B cell (primary cell): ENCODE measurements at regions not wholly inside any gene's neighbourhood (a gene's known extent, or its start where the extent isn't known, plus 50 kb on each side); places are given as distances from the start of the nearest gene placed in this dataset.

Experiments used
- ATAC-seq: fragments of 200-7000 bp; cut with Tn5 transposase; one replicate; pipeline ENCODE4 v1.10.0; 2021; ENCODE audit warnings: low read depth, mild to moderate bottlenecking, moderate number of reproducible peaks, moderate library complexity
- CTCF ChIA-PET: fragments of 350-600 bp; sonication (Branson Sonifier 250); formaldehyde crosslinking; loops from one replicate; lab custom pipeline; 2021; ENCODE audit warnings: antibody characterized with exemption, inconsistent platforms; lab: Charles Lee
- POLR2A ChIA-PET: fragments of 350-600 bp; sonication (Branson Sonifier 250); formaldehyde crosslinking; loops from one replicate; lab custom pipeline; 2021; ENCODE audit warnings: antibody characterized with exemption; lab: Charles Lee
- DNase-seq: peaks from one replicate; pipeline ENCODE4 v3.0.0; 2013
- H2AFZ ChIP-seq: 2 replicates; pipeline ENCODE4 v1.6.1; 2012; ENCODE audit warnings: mild to moderate bottlenecking, low read depth, low read length; ENCODE audit not compliant: insufficient read depth, poor library complexity, severe bottlenecking
- H3K27ac ChIP-seq, 2 donors: 1 replicate in 1 of 2; 2 replicates in 1 of 2; pipeline ENCODE4 v1.5.1; 2012 to 2013; ENCODE audit warnings: low read length in 2 of 2, mild to moderate bottlenecking in 2 of 2, moderate library complexity in 1 of 2
- H3K27me3 ChIP-seq, 4 experiments: fragments of 200-600 bp in 1 of 4; sonication (generic) in 1 of 4; replicated peaks in 1 of 4; 1 replicate in 2 of 4; 2 replicates in 2 of 4; pipeline versions ENCODE4 v1.6.1 to v1.7.0; 2013 to 2016; ENCODE audit warnings: low read length in 3 of 4, mild to moderate bottlenecking in 2 of 4, mixed read lengths in 1 of 4, moderate library complexity in 1 of 4; ENCODE audit not compliant: insufficient read depth in 4 of 4, control insufficient read depth in 3 of 4; ENCODE audit errors: control extremely low read depth in 1 of 4
- H3K36me3 ChIP-seq, 2 experiments: replicated peaks in 1 of 2; 1 replicate in 1 of 2; 2 replicates in 1 of 2; pipeline versions ENCODE4 v1.6.1 to v1.7.1; 2013; ENCODE audit warnings: low read length in 1 of 2; ENCODE audit not compliant: insufficient read depth in 2 of 2, control insufficient read depth in 1 of 2; ENCODE audit errors: control extremely low read depth in 1 of 2, extremely low read depth in 1 of 2
- H3K4me1 ChIP-seq, 2 donors: fragments of 200-600 bp in 1 of 2; sonication (generic) in 1 of 2; 1 replicate in 1 of 2; 2 replicates in 1 of 2; pipeline versions ENCODE4 v1.5.1 to v1.6.1; 2013 to 2017; ENCODE audit warnings: low read length in 2 of 2; ENCODE audit not compliant: control insufficient read depth in 2 of 2, insufficient read depth in 2 of 2
- H3K4me2 ChIP-seq: replicated peaks from 2 replicates; pipeline ENCODE3; 2012; ENCODE audit warnings: mild to moderate bottlenecking, low read depth, low read length; ENCODE audit not compliant: poor library complexity, severe bottlenecking
- H3K4me3 ChIP-seq, 5 experiments: fragments of 200-600 bp in 1 of 5; sonication (generic) in 1 of 5; 1 replicate in 3 of 5; 2 replicates in 2 of 5; pipeline versions ENCODE4 v1.5.1 to v1.7.0; 2011 to 2016; ENCODE audit warnings: low read length in 4 of 5, mild to moderate bottlenecking in 4 of 5, low read depth in 2 of 5, control low read depth in 1 of 5, moderate library complexity in 1 of 5; ENCODE audit not compliant: insufficient read depth in 1 of 5; ENCODE audit errors: control extremely low read depth in 1 of 5, extremely low read depth in 1 of 5
- H3K79me2 ChIP-seq: fragments of 200-600 bp; sonication (generic); one replicate; pipeline ENCODE4 v1.6.0; 2016; ENCODE audit warnings: low read length; ENCODE audit not compliant: control insufficient read depth, insufficient read depth
- H3K9ac ChIP-seq: fragments of 200-600 bp; sonication (generic); 2 replicates; pipeline ENCODE4 v1.6.1; 2017; ENCODE audit warnings: mild to moderate bottlenecking, low read length, moderate library complexity
- H3K9me3 ChIP-seq, 3 donors: one replicate each; pipeline versions ENCODE4 v1.6.1 to v1.7.1; 2013; ENCODE audit warnings: low read length in 2 of 3; ENCODE audit not compliant: control insufficient read depth in 2 of 3, insufficient read depth in 1 of 3; ENCODE audit errors: control extremely low read depth in 1 of 3
- H4K20me1 ChIP-seq: 2 replicates; pipeline ENCODE4 v1.6.0; 2012; ENCODE audit warnings: mild to moderate bottlenecking, low read length; ENCODE audit not compliant: insufficient read depth, control insufficient read depth, poor library complexity, severe bottlenecking
- H3K27ac Mint-ChIP-seq: one replicate; pipeline ENCODE4 v1.8.0; 2021; ENCODE audit warnings: mixed read lengths
- H3K27me3 Mint-ChIP-seq: one replicate; pipeline ENCODE4 v1.8.0; 2021; ENCODE audit warnings: mixed read lengths
- H3K4me1 Mint-ChIP-seq: one replicate; pipeline ENCODE4 v1.8.0; 2021; ENCODE audit warnings: mixed read lengths
- H3K4me3 Mint-ChIP-seq: one replicate; pipeline ENCODE4 v1.8.0; 2021; ENCODE audit warnings: mixed read lengths
- H3K9me3 Mint-ChIP-seq: one replicate; pipeline ENCODE4 v1.8.0; 2022; ENCODE audit warnings: mixed read lengths; ENCODE audit not compliant: insufficient read depth
- EZH2 ChIP-seq: IDR thresholded peaks from 2 replicates; pipeline ENCODE4 v1.6.1; 2012; ENCODE audit warnings: borderline replicate concordance, low read depth, mild to moderate bottlenecking, moderate library complexity, low read length; ENCODE audit not compliant: insufficient read depth, poor library complexity, severe bottlenecking
- WGBS: methylation state at CpG from one replicate; pipeline ENCODE4 v1.1.5; 2013; ENCODE audit warnings: missing lambda C conversion rate; ENCODE audit not compliant: insufficient coverage; 5-methylcytosine and 5-hydroxymethylcytosine counted together
- intact Hi-C: fragments of 100-400 bp; cut with micrococcal nuclease; formaldehyde crosslinking; loops from one replicate; pipeline ENCODE4 v1.10.0; 2022
- TF ChIP-seq, protein P1 (sequence below): fragments of 200-600 bp; IDR thresholded peaks from one replicate; pipeline ENCODE4 v1.8.0; 2022; ENCODE audit warnings: antibody characterized with exemption, mild to moderate bottlenecking

- Histone ChIP-seq H3K9me3 (peaks cover 0 to 6% (median 0%) of the 10 kb centered on the region in 3 donors), H3K4me1 (no peaks in the 10 kb centered on the region), H3K4me3 (no peak overlapping the region), H2AFZ (no peak overlapping the region), H3K4me2 (no peak overlapping the region), H3K27ac (no peak overlapping the region), H3K36me3 (no peaks in the 10 kb centered on the region), H3K27me3 (no peaks in the 10 kb centered on the region), H3K79me2 (no peaks in the 10 kb centered on the region), H4K20me1 (no peaks in the 10 kb centered on the region), H3K9ac (no peak overlapping the region)
- Mint-ChIP-seq H3K27ac (no peak overlapping the region), H3K4me1 (no peaks in the 10 kb centered on the region), H3K27me3 (no peaks in the 10 kb centered on the region), H3K9me3 (peaks cover 5% of the 10 kb centered on the region), H3K4me3 (no peak overlapping the region)
- no CpG with 5 or more reads among the region's 2 CpGs for WGBS
- DNase-seq (no peak), ATAC-seq (no peak)
- CTCF ChIA-PET, result no interaction called here
- POLR2A ChIA-PET, result no interaction called here
- intact Hi-C loops, result no loop called here
- TF ChIP-seq, protein P1, sequence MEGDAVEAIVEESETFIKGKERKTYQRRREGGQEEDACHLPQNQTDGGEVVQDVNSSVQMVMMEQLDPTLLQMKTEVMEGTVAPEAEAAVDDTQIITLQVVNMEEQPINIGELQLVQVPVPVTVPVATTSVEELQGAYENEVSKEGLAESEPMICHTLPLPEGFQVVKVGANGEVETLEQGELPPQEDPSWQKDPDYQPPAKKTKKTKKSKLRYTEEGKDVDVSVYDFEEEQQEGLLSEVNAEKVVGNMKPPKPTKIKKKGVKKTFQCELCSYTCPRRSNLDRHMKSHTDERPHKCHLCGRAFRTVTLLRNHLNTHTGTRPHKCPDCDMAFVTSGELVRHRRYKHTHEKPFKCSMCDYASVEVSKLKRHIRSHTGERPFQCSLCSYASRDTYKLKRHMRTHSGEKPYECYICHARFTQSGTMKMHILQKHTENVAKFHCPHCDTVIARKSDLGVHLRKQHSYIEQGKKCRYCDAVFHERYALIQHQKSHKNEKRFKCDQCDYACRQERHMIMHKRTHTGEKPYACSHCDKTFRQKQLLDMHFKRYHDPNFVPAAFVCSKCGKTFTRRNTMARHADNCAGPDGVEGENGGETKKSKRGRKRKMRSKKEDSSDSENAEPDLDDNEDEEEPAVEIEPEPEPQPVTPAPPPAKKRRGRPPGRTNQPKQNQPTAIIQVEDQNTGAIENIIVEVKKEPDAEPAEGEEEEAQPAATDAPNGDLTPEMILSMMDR, result no peak
- no peak for TF ChIP-seq EZH2
Measured at GRCh38 chr2:35246702-35247101, 1108.9 kb upstream of the CRIM1 start.

DNA sequence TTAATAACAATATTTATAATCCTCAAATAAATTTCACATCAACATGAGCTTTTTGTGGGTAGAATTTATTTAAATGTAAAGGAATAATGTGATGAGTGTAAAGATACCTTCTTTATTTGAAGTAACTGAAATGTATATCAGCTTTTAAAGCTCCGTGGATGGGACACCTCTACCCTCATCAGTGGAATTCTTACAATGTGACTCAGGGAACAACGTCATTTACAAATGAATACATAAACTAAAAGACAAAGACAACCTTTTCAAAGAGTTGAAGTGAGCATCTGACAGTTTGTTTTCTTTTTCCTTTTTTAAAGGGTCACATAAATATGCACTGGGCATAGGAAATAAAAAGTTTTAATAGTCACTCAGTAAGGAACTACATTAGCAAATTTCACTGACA, 1127.0 kb upstream of the CRIM1 start:
- Histone ChIP-seq H3K36me3 (no peaks in the 10 kb centered on the region), H3K9ac (no peak overlapping the region), H2AFZ (no peak overlapping the region), H3K79me2 (no peaks in the 10 kb centered on the region), H3K4me2 (no peak overlapping the region), H3K4me3 (no peak overlapping the region), H4K20me1 (no peaks in the 10 kb centered on the region), H3K27ac (no peak overlapping the region), H3K27me3 (no peaks in the 10 kb centered on the region), H3K9me3 (peaks cover 0 to 2% (median 0%) of the 10 kb centered on the region in 3 donors), H3K4me1 (no peaks in the 10 kb centered on the region)
- no peaks in the 10 kb centered on the region for H3K27me3 Mint-ChIP-seq
- ATAC-seq (no peak), DNase-seq (no peak)
- no peak overlapping the region for H3K4me3 Mint-ChIP-seq
- POLR2A ChIA-PET, result no interaction called here
- intact Hi-C loops, result no loop called here
- peaks cover 2% of the 10 kb centered on the region for H3K9me3 Mint-ChIP-seq
- H3K4me1 Mint-ChIP-seq, result no peaks in the 10 kb centered on the region
- TF ChIP-seq EZH2, result no peak
- TF ChIP-seq, protein P1, result no peak
- WGBS, result no CpG with 5 or more reads among the region's 2 CpGs
- H3K27ac Mint-ChIP-seq, result no peak overlapping the region
- CTCF ChIA-PET, result no interaction called here
